ENCODE measurements at regions not wholly inside any gene's neighbourhood (a gene's known extent, or its start where the extent isn't known, plus 50 kb on each side); places are given as distances from the start of the nearest gene placed in this dataset.

- TF ChIP-seq ZBTB7A (IDR thresholded peaks at IDR 0.05; ENCODE audit: low read depth) (no peak), CEBPB (IDR thresholded peaks at IDR 0.05) (no peak), TAF1 (IDR thresholded peaks at IDR 0.05; ENCODE audit: low read depth) (no peak)
These were observed 2039.1 kb upstream of the CDH9 start for GRCh38 chr5:29077451-29077850.

- no peak for TF ChIP-seq YY1 (IDR thresholded peaks at IDR 0.05; ENCODE audit: low read depth)
- no peak for TF ChIP-seq USF1 (IDR thresholded peaks at IDR 0.05)
- no peak for TF ChIP-seq EGR1 (IDR thresholded peaks at IDR 0.05)
- no peak for TF ChIP-seq EP300 (IDR thresholded peaks at IDR 0.05; ENCODE audit: borderline replicate concordance)
- TF ChIP-seq MAX (IDR thresholded peaks at IDR 0.05), result no peak
- TF ChIP-seq CEBPB (IDR thresholded peaks at IDR 0.05), result no peak
- no peak for TF ChIP-seq CREB1 (IDR thresholded peaks at IDR 0.05; ENCODE audit: low read depth)
- no peak for TF ChIP-seq TAF1 (IDR thresholded peaks at IDR 0.05; ENCODE audit: low read depth)
- no peak for TF ChIP-seq FOXM1 (IDR thresholded peaks at IDR 0.05; ENCODE audit: borderline replicate concordance, low read depth)
- TF ChIP-seq NFIC (IDR thresholded peaks at IDR 0.05), result no peak
- TF ChIP-seq ZBTB7A (IDR thresholded peaks at IDR 0.05; ENCODE audit: low read depth), result no peak
- TF ChIP-seq RAD21 (IDR thresholded peaks at IDR 0.05; ENCODE audit: low read depth), result no peak
- TF ChIP-seq TEAD4 (IDR thresholded peaks at IDR 0.05), result no peak
- TF ChIP-seq REST (IDR thresholded peaks at IDR 0.05; ENCODE audit: low read depth), result no peak
- no peak for TF ChIP-seq TCF12 (IDR thresholded peaks at IDR 0.05; ENCODE audit: low read depth)
These were observed 2030.7 kb upstream of the CDH9 start for GRCh38 chr5:29069104-29069402.

GRCh38 chr5:29061381-29061780, 2023.0 kb upstream of the CDH9 start:
- TF ChIP-seq CEBPB (IDR thresholded peaks at IDR 0.05) (no peak), MAX (IDR thresholded peaks at IDR 0.05) (no peak), USF1 (IDR thresholded peaks at IDR 0.05) (no peak), TCF12 (IDR thresholded peaks at IDR 0.05; ENCODE audit: low read depth) (no peak), TAF1 (IDR thresholded peaks at IDR 0.05; ENCODE audit: low read depth) (no peak), FOXM1 (IDR thresholded peaks at IDR 0.05; ENCODE audit: borderline replicate concordance, low read depth) (no peak), TEAD4 (IDR thresholded peaks at IDR 0.05) (no peak), ZBTB7A (IDR thresholded peaks at IDR 0.05; ENCODE audit: low read depth) (no peak), REST (IDR thresholded peaks at IDR 0.05; ENCODE audit: low read depth) (no peak), YY1 (IDR thresholded peaks at IDR 0.05; ENCODE audit: low read depth) (no peak), EP300 (IDR thresholded peaks at IDR 0.05; ENCODE audit: borderline replicate concordance) (no peak), CREB1 (IDR thresholded peaks at IDR 0.05; ENCODE audit: low read depth) (no peak)

GRCh38 chr5:29054694-29055093, 2016.3 kb upstream of the CDH9 start:
- TF ChIP-seq TCF12 (IDR thresholded peaks at IDR 0.05; ENCODE audit: low read depth), result no peak
- no peak for TF ChIP-seq CEBPB (IDR thresholded peaks at IDR 0.05)
- TF ChIP-seq EGR1 (IDR thresholded peaks at IDR 0.05), result no peak
- TF ChIP-seq EP300 (IDR thresholded peaks at IDR 0.05; ENCODE audit: borderline replicate concordance), result no peak
- no peak for TF ChIP-seq ZBTB7A (IDR thresholded peaks at IDR 0.05; ENCODE audit: low read depth)
- TF ChIP-seq RAD21 (IDR thresholded peaks at IDR 0.05; ENCODE audit: low read depth), result no peak
- TF ChIP-seq CREB1 (IDR thresholded peaks at IDR 0.05; ENCODE audit: low read depth), result no peak
- no peak for TF ChIP-seq TEAD4 (IDR thresholded peaks at IDR 0.05)
- TF ChIP-seq USF1 (IDR thresholded peaks at IDR 0.05), result no peak
- TF ChIP-seq NFIC (IDR thresholded peaks at IDR 0.05), result no peak
- TF ChIP-seq REST (IDR thresholded peaks at IDR 0.05; ENCODE audit: low read depth), result no peak
- TF ChIP-seq MAX (IDR thresholded peaks at IDR 0.05), result no peak

Data from Ishikawa (cell line).